HG03139 (cell line): ENCODE measurements at regions not wholly inside any gene's neighbourhood (a gene's known extent, or its start where the extent isn't known, plus 50 kb on each side); places are given as distances from the start of the nearest gene placed in this dataset.
"Not testable (repeated sequence)": the region's sequence is repeated elsewhere in the genome, so short reads cannot be mapped to it uniquely, and the experiment has no call there.

Experiments
- ATAC-seq: cut with Tn5 transposase; IDR thresholded peaks from one replicate; pipeline ENCODE4 v1.9.1; 2021; ENCODE audit not compliant: unreplicated experiment

DNA sequence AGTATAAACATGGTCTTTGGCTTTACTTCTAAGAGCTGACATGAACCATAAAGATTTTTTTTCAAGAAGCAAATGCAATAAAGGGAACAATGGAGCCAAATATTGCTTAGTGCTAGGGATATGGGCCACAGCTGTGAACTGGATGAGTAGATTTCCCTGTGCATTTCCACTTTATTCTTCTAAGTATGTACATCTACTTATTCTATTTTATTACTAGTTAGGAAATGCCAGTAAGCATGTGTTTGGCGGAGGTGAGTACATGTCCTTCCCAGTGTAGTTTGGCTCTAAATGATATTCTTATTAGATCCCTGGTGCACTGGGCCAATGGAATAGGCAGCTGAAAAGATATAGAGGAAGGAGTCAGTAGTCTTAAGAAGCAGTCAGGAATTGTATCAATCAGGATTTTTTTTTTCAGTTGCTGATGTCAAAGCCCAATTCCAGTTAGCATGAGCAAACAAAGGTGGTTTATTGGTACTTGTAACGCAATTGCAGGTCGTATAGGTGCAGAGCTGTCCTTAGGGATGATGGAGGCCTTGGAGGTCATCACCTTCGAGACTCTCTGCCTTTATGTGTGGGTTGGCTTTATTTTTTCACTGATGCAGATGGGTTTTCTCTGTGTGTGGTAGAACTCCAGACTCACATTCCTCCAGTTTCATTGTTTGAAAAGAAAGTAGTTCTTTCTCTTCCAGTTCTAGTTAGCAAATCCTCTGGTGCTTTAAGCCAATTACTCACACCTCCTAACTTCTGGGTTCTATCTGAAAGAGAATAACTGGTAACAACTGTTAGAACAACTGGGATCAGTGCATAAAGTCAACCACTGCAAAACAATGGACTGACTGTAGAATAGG is 139.0 kb upstream of the LRIG3 start:
- no peak for ATAC-seq

DNA sequence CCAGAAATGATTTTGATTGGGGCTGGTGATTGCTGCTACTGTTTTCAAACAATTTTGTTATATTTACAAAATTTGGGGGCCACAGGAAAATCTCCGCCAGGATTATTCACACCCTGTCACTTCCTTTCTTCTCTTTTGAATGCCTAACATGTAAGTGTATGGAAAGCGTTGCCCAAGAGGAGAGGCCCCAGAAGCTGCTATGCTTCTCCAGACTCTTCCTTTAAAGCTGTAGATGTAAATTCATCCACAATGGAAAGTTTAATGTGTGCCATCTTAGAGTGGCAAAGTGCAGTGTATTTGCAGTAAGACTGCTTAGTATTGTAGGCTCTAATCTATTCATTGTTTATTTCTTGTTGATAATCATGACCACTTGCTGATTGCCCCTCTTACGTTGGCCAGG is 136.7 kb upstream of the LRIG3 start:
- ATAC-seq = no peak

DNA sequence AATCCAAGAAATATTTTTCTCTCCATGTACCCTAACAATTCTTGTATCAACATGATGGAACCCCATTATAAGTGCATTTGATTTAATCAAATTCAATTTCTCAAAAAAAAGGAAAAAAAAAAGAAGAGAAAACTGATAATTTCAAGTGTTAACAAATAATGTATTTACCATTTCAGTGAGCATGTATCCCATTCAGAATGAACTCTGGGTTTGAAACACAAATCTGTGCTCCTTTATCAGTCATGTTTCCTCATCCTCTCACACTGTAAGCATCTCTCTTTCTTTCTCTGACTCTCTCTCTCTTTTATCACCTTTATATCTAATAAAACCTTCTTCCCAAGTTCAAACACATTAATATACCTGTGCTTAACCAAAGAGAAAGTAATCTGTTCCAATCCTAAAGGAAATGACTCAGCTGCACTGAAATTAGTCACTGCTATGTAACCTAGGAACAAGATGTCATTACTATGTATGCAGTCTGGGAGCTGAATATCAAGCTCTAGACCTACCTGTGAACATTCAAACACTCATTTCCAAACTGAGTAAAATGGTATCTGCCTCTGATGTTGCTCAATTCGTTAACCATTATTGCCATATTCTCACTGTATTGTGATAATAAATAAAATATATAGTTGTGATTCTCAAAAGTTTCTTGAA is 135.0 kb upstream of the LRIG3 start:
- no peak for ATAC-seq

DNA sequence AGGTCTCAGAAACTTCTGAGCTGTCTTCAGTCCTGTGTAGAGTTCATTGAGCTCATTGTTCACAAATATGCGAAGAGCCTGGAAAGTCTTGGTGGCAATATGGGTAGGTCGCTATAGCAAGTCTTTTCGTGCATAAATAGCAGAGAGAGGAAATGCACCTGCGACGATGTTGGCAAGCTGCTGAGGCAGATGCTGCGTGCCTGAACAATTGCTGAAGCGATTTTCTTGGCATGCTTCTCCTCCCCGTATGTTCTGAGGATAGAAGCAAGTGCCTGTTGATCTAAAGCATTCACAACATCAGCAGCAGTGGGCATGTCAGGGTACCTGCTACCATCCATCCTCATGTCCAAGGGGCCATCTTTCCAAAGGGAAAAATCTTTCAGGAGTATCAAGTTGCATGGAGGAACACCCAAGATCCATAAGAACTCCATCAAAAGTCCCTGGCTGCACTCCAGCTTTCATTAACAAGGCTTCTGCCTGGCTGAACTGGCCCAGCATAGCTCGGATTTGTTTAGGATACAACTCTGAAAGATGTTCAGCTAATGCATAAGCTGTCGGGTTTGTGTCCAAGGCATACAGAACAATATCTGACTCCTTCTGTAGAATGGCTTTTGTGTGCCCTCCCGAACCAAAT is 133.1 kb upstream of the LRIG3 start:
- ATAC-seq = not testable (repeated sequence)

DNA sequence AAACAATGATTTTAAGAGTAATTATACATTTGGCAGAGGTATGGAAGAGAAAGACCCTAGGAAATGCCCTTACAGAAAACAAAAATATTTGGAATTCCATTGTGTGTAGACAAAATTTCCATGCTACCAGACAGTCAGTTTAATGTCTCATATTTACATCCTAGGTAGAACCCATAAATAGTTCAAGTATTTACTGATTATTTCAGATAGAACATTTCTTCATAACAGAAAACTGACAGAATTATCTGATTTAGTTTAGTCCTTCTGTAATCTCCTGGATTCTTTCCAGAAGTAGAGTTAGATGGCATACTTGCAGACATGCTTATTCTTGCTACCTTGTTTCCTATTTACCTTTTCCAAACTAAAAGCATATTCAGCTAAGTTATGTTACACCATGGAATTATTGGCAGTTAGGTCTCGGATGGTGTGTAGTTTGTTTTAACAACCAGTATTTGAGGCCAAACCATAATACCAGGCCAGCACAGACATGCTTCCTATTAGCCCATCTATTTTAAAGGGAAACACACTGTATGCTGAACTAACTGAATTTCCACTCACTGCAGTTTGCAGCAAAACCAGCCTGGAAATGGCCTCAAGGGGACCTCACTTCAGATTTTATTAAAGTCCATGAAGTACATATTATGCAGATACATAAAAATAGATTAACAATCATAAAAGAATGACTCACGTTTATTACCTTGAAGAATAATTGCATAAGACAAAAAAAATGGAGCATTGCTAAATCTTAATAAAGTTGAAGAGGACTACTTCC is 126.6 kb upstream of the LRIG3 start:
- ATAC-seq = no peak

DNA sequence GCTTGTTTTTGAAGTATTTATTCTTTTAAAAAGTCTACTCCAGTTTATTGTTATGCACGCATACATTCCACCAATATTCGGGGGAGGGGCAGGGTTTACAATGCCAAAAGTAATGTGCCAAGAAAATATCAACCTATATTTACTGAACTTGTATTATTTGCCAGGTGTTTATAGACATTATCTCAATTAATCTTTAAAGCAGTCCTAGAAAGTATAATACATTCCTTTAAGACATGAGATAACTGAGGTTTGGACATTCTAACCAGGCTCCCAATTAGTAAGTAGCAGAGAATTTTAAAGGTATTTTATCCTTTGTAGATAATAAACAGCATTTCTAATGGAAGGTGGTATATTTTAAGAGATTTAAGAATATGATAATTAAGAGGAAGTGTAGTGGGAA is 124.5 kb upstream of the LRIG3 start:
- ATAC-seq = no peak

DNA sequence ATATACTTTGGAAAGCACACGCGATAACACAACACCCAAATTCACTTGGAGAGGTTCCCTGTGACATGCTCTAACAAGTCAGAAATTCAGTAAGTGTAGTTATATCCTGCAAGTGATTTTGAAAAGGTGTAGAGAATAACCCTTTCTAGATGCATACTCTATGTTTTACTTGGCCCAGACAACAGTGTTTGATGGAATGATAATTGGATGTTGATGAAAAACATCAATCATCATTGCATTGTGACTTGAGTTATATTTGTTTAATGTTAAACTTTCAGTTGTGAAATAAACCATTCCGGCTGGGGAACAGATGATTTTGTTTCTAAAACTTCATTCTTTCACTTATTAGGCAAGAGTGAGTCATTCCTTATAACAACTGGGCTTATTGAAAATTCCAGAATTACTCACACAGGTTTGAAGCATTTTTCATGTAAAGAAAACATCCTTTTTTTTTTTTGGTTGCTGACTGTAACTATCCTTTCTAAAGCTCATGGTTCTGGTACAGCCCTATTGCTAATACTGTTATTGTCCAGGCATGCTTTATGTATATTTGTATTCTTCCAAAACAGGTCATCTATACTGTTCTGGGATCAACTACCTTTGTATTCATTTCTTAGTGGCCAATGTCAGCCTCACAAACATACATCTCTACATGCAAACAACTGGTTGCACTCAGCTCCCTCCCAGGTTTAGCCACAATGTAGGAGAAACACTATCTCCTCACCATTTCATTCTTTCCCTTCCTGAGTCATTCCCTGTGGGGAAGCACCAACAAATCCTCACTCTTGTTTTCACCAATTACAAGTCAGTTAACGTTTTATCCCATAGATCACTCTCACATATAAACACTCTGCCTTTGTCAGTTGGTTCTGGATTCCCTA is 121.2 kb upstream of the LRIG3 start:
- no peak for ATAC-seq

DNA sequence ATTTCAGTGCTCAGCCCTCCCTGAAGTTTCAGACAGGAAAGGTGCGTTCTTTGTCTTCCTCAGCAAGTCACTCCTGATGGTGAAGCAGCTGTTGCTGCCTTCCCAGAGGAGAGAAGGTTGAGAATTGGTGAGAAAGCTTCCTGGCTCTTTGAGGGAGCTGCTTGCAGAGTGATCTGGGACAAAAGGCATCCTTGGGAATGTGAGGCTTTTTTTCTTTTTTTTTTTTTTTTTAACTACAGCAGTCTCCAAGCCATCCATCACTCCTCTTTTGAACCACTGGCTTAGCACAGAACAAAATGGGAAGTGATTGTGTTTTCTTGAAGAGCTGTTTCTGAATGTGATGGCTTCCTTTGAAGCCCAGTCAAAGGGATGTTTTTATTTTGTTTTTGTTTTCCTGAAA is 120.4 kb upstream of the LRIG3 start:
- ATAC-seq = no peak

DNA sequence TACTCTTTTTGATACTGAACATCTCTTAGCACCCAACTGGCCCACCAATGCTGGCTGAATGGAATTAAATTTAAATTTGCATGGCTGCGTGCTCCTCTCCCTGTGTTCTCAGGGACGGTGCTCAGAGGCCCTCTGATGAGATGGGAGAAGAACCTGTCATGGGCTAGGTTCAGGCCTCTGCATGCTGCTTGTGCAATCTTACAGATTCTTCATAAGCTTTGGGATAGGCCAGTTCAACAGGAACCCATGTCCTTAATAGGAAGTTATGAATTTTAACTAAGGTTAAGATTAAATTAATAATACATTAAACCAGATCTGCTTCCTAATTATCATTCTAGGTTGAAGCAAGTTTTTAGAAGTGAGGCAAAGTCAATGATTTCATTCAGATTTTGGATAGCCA is 119.7 kb upstream of the LRIG3 start:
- ATAC-seq = no peak

DNA sequence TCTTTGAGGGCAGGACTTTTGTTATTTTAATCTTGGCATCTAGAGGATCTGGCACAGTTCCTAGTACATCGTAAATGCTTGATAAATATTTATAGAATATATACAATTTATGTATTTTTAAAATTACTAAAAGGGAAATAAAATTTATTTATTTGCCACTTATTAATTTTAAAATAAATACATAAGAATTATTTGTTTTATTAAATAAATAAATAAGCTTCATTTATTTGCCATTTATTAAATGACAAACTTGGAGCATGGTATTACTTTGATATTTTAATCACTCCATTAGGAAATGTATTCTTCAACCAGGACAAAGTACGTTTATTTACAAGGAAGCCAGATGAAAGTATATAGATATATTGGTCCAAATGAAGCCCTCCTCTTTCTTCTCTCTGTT is 118.7 kb upstream of the LRIG3 start:
- ATAC-seq = no peak

DNA sequence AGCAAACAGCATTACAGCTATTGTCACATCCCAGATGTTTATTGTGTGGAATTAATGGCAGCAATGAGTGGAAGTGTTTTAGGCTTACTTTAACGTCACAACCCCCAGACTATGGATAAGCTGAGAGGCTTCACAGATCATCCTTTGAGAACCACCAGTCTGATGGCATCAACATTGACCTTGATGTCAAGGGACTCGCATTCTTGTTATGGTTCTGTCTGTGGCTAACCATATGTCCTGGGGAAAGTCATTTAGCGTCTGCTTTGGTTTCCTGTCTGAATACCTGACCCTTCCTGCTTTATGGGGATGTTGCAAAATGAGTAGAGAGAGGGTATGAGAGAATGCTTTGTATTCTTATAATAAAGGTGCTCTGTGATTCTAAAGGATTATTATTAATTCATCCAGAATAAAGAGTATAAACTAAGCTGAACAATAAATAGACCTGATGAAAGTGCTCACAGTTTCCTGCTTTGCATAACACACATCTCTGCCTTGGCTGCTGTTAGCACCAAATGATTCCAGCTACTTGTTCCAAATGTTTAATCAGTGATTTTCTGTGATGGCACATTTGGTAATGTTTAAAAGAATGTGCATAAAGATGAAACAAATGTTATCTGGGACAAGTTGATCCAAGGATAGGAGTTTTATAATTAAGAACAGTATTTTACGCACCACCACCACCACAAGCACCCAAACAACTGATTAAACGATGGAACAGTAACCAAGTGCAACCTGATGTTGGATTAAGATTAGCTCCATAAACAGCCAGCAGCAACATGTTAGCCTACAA is 116.9 kb upstream of the LRIG3 start:
- ATAC-seq = no peak

DNA sequence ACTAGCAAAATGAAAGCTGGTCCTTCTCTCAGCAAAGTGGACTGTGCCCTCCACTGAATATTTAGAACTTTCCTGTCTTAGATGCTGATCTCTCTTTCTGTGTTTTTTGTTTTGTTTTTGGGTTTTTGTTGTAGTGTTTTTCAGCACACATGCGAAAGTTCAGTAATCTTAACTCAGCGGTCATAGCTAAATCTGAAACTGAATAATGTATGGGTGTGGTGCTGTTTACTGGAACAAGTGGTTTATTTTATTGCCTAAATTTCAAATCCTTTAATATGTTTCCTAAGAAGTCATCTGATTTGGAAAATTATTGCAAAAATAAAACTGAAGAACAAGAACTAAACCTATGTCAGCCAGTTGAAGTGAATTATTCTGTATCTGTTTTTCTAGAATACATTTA is 116.0 kb upstream of the LRIG3 start:
- no peak for ATAC-seq

DNA sequence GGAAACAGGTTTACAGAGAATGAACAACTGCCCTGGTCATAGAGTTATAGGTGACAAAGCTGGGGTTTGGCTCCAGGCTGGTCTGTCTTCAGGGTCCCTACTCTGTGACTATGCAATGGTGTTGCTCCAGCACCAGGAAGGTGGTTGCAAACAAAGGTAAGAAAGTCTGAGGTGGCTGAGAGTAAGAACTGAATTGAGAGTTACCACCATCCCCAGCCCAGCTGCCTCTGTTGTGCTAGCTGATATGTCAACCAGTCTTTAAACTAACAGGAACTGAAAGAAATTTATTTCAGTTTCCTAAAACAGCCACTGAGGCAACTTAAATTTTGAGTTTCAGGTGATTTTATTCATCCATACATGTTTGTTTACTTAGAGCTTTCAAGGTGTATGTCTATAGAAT is 111.0 kb upstream of the LRIG3 start:
- ATAC-seq = no peak

DNA sequence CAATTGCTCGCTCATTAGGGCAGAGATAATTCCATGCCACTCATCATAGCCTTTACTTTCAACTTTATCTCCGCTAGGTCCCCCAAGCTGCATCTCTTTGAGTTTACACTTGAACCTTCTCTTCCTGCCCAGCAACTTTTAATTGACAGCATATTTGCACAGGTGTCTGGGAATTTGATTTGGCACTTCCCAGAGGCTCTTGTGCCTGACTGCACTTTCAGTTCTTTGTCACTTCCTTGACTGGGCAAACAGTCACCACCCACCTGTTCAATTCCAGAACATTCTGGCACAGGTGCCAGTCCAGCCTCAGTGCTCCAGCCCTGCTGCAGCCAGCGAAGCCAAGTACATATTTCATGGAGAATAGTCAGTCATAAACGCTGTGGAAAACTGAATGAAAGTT is 110.1 kb upstream of the LRIG3 start:
- ATAC-seq = no peak

DNA sequence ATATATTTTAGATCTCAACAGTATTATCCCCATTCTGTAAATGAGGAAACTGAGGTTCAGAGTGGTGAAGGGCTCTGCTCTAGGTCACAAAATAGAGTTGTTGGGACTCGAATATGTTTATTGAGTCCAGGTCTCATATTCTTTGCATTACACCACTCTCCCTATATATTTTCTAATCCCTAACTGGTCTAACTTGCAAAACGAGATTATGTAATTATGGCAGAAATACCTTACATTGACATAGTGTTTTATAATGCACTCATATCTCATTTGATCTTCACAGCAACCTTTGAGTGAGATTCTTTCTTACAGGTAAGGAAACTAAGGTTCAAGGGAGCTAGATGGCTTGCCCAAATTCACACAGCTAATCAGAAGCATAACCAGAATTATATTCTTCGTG is 106.9 kb upstream of the LRIG3 start:
- ATAC-seq = no peak

DNA sequence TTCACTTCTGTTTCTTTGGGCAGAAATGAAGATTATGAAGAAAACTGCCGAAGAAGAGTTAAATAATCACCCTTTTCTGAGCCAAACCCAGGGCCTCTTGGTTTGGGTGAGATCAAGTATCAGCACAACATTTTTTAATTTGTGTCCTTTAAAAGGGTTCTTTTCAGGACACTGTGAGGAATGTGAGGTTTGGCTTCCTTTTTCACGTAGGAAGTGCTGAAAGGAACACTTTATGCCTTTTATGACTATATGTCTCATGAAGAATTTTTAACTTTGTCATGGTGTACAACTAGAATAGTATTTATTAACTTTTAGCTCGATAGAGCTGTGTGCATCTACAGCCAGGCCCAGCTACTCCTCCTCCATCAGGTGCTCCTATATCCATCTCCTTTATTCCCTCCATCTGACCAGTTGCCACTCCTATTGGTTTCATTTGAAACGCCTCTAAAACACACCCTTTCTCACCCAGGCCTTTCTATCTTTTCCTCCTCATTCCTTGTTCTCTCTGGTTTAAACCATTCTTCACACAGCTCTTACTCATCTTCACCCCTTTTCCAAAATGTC is 103.6 kb upstream of the LRIG3 start:
- no peak for ATAC-seq

DNA sequence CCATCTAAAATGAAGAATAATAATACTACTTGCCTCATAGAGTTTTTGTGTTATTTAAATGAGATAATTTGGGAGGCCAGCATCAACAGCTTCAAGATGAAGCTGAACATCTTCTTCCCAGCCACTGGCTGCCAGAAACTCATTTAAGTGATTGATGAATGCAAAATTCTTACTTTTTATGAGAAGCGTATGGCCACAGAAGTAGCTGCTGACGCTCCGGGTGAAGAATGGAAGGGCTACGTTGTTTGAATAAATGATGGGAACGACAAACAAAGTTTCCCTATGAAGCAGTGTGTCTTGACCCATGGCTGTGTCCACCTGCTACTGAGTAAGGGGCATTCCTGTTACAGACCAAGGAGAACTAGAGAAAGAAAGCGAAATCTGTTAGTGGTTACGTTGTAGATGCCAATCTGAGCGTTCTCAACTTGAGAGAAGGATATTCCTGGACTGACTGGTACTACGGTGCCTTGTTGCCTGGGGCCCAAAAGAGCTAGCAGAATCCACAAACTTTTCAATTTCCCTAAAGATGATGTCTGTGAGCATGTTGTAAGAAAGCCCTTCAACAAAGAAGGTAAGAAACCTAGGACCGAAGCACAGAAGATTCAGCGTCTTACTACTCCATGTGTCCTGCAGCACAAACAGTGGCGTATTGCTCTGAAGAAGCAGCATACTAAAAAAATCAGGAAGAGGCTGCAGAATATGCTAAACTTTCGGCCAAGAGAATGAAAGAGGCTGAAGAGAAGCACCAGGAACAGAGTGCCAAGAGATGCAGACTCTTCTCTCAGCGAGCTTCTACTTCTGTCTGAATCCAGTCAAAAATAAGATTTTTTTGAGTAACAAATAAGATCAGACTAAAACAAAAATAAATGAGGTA is 100.0 kb upstream of the LRIG3 start:
- no peak for ATAC-seq

DNA sequence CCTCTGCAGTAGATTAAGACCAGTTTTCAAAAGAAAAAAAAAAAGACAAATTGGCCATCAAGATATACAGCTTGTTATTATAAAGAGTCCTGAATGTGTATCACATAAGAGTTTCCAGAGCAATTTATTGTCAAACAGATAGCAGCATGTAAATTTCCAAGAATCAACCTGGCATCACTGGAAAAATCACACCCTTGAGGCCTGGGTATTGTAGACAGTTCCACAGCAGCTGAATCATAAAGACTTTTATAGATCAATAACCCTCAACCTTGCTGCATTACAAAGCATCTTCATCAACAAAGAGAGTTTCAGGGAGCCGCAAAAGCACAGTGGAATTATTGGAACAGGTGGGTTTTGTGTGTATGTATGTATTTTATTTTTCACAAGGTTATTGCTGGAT is 94.6 kb upstream of the LRIG3 start:
- no peak for ATAC-seq
